GM21367 (cell line): ENCODE measurements at regions not wholly inside any gene's neighbourhood (a gene's known extent, or its start where the extent isn't known, plus 50 kb on each side); places are given as distances from the start of the nearest gene placed in this dataset.
"Not testable (repeated sequence)": the region's sequence is repeated elsewhere in the genome, so short reads cannot be mapped to it uniquely, and the experiment has no call there.

ENCODE experiments used
- ATAC-seq: cut with Tn5 transposase; IDR thresholded peaks from one replicate; pipeline ENCODE4 v1.9.1; 2021; ENCODE audit not compliant: unreplicated experiment

DNA sequence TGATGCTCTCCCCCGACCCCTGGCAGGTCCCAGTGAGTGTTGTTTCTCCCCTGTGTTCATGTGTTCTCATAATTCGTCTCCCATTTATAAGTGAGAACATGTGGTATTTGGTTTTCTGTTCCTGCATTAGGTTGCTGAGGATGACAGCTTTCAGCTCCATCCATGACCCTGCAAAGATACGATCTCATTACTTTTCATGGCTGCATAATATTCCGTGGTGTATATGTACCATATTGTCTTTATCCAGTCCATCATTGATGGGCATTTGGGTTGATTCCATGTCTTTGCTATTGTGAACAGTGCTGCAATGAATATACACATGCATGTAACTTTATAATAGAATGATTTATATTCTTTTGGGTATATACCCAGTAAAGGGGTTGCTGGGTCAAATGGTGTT is 321.5 kb downstream of the EMP1 start:
- ATAC-seq = not testable (repeated sequence)

- ATAC-seq = no peak
These were observed 313.2 kb downstream of the EMP1 start for GRCh38 chr12:13509740-13510139.

DNA sequence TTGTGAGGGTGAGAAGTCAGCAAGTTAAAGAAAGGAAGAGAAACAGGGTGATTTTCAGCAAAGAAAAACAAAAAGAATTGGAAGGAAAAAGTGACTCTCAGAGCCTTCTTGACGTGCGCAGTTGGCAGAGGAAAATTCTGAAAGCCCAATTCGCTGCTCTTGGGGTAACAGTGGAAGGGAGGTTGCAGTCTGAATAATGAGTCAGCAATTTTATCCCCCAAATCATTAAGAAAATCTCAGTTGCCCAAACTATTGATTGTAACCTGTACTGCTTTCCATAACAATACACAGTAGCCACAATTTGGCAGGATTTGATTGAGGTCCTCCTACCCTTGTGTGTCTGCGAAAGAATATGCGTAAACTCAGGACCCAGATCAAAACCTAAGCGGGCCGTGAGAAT is 309.1 kb downstream of the EMP1 start:
- no peak for ATAC-seq

GRCh38 chr12:13505224-13505623 is 308.7 kb downstream of the EMP1 start:
- no peak for ATAC-seq

- ATAC-seq = no peak
These were observed 308.2 kb downstream of the EMP1 start for GRCh38 chr12:13504736-13505135.

- no peak for ATAC-seq
These were observed 307.5 kb downstream of the EMP1 start for GRCh38 chr12:13504074-13504473.

- ATAC-seq = no peak
These were observed 306.7 kb downstream of the EMP1 start for GRCh38 chr12:13503094-13503835.

DNA sequence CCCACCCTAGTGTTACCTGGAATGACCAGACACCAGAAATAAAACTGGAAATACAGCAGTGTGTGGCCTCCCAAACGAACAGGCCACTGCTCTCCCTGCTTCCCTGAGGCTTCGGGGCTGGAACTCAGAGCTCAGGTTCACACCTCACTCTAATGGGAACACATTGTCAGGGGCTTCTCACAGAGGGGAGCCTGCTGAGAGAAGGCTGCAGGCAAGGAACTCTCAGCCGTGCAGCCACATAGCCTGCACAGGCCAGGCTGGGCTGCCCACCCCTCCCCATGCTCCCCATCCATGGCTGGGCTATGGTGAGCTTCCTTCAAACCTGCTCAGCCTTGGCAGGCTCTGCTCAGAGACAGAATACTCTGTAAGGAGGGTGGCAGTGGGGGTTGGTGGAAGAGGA is 302.5 kb downstream of the EMP1 start:
- no peak for ATAC-seq

GRCh38 chr12:13496111-13496510 is 299.6 kb downstream of the EMP1 start:
- ATAC-seq = no peak

- no peak for ATAC-seq
These were observed 292.7 kb downstream of the EMP1 start for GRCh38 chr12:13489246-13489645.

DNA sequence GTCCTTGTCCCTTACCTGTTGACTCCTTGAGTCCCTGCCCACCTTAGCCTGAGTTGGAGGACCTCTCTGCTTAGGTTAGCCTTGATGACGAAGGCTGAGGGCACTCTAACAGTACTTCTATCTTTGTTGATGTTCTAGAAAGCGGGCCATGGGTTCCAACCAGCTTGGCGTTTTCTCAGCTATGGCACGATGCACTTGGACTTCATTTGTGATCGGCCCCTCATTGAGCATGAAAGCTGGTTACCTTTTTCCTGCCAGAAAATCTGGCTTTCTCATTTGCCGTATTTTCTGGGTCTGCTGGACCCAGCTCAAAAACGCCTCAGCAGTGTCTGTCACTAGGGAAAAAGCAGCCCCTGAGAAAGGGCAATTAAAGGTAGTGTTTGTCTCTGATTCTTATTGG is 290.8 kb downstream of the EMP1 start:
- no peak for ATAC-seq

DNA sequence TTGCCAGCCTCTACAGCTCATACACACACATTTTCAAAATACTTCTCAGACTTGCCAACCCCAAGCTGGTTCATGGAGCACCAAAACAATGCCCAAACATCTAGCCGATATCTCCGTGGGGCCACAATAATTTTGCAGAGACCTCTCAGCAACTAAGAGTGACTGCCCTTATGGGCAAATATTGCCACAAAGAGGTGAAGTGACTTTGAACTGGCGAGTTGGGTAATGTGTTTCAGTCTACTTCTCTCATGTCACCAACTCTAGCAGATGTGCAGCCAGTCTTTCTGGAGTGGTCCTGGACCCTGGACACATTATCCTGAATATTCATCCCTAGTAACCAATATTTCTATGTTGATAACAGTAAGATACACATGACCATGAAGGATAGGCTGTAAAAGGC is 290.3 kb downstream of the EMP1 start:
- ATAC-seq = no peak

- no peak for ATAC-seq
These were observed 282.2 kb downstream of the EMP1 start for GRCh38 chr12:13478650-13479181.

DNA sequence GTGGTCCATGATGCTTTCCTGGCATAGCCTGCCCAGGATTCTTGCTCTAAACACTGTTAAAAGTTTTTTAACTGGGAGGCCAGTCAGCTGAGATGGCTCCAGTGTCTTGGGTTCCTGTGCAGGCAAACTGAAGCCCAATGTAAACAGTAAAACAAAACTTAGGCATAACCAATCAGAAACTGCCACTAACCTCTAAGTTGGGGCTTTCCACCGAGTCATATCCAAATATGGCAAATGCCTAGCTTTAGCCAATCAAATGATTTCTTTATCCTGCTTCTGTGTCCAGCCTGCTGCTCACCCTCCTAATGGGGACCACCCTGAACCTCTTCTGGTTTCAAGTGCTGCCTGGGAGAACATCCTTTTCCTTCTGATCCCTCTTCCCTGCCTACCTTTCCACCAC is 277.9 kb downstream of the EMP1 start:
- no peak for ATAC-seq

DNA sequence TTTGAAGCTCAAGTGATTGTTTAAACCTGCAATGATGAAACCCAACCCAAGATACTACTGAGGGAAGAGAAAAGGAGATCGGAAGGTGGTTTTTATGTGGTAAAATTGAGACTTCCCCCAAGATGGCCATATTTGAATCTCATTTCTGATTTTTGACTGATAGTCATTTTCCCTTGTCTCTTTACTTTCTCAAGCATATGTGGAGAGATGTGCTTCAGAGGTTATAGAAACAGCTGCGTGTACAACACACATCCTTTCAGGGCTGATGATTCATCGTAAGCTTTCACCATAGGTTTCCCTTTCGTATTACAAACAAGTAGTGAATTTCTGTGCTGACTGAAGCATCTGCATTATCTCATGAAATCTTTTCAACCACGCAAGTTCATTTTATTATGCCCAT is 276.2 kb downstream of the EMP1 start:
- ATAC-seq = peak; percentile 97

GRCh38 chr12:13471471-13471870 is 274.9 kb downstream of the EMP1 start:
- no peak for ATAC-seq

GRCh38 chr12:13465635-13466034 is 269.1 kb downstream of the EMP1 start:
- ATAC-seq = no peak

- no peak for ATAC-seq
These were observed 266.7 kb downstream of the EMP1 start for GRCh38 chr12:13463189-13463588.

DNA sequence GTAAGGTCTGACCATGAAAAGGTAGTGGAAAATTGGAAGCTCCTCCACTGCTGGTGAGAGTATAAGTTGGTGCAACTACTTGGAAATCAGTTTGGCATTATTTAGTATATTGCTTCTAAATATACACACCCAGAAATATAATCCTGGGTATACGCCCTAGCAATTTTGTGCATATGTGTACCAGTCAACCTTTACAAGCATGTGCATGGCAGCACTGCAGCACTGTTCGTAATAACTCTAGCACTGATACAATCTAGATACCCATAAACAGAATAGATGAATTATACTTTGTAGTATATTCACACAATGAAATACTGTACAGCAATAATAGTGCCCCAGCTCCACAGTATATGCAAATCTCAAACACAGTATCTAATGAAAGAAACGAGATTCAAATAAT is 265.9 kb downstream of the EMP1 start:
- ATAC-seq = no peak

GRCh38 chr12:13455778-13456144 is 259.2 kb downstream of the EMP1 start:
- no peak for ATAC-seq

GRCh38 chr12:13454991-13455777 is 258.7 kb downstream of the EMP1 start:
- no peak for ATAC-seq

DNA sequence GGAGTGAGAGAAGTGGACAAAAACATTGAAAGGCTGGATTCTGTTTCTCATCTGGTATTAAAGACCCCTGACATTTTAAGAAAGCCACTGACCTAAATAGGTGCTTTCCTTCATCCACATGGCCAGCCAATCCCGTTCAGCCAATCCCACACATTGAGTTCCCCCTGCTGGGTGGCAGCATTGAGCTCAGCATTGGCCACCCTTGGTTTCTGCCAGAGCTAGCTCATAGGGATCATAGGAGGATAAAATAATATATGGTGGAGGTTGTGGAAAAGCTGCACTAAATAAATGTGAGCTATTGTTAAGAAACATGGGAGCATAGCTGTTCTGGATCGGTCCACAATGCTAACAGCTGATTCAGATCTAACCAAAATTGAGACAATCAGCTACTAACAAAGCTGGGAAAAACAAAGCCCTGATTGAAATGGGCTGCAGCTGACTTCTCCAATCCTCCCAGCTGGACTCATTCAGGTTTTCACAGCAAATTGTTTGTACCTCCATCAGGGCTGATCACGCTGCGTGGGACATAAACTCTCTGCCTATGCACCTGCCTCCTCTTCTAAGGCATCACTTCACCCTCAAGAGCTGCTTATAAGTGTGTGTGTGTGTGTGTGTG is 256.5 kb downstream of the EMP1 start:
- ATAC-seq = no peak
